ENCODE measurements at regions not wholly inside any gene's neighbourhood (a gene's known extent, or its start where the extent isn't known, plus 50 kb on each side); places are given as distances from the start of the nearest gene placed in this dataset.

- no peak overlapping the region for H3K27ac ChIP-seq (ENCODE audit: low read depth)
- peaks cover 4% of the 10 kb centered on the region; the same call in 2 of the 3 replicates for H3K36me3 Mint-ChIP-seq (ENCODE audit: low read depth)
Measured at GRCh38 chr2:67642046-67642382, 244.9 kb downstream of the ETAA1 start.

DNA sequence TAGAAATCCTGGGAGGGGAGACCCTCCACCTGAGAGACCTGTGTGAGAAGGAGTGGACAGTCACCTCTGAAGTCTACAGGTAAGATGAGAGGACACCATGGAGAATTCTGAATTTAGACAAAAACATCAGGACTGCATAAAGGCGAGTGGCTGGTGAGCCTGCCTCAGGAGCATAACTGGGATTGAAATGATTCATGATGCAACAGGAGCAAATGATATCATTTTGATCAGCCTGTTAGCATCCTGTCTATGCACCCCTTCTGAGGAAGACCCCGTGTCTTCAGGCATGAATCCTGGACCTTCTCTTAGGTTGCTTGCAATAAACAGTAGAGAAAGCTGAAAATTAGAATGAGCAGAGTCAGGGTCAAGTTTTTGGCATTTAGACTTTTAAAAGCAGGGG is 245.8 kb downstream of the ETAA1 start:
- no peaks in the 10 kb centered on the region for H3F3A ChIP-seq (replicated peaks; ENCODE audit: low read depth)
- no peak overlapping the region for H3K4me2 ChIP-seq
- H3K27me3 Mint-ChIP-seq (ENCODE audit: insufficient read depth, low read depth, poor library complexity) = peaks cover 3% of the 10 kb centered on the region
- peaks cover 18% of the 10 kb centered on the region for H3K9me3 Mint-ChIP-seq
- H3K4me1 Mint-ChIP-seq = no peaks in the 10 kb centered on the region
- ATAC-seq (no peak), DNase-seq (ENCODE audit: low spot score) (no peak)
- no peaks in the 10 kb centered on the region for H3K79me2 ChIP-seq (replicated peaks; ENCODE audit: insufficient read depth)
- H3K4me1 ChIP-seq (ENCODE audit: insufficient read depth) = no peaks in the 10 kb centered on the region
- H3K4me3 Mint-ChIP-seq = no peak overlapping the region
- peaks cover 9% of the 10 kb centered on the region; the same call in 2 of the 3 replicates for H3K36me3 Mint-ChIP-seq (ENCODE audit: low read depth)
- no peak overlapping the region for H3K4me3 ChIP-seq
- no peaks in the 10 kb centered on the region for H3K9me2 ChIP-seq (ENCODE audit: insufficient read depth)
- no peaks in the 10 kb centered on the region for H4K20me1 ChIP-seq (replicated peaks; ENCODE audit: insufficient read depth)
- H3K27ac ChIP-seq (ENCODE audit: low read depth) = no peak overlapping the region
- no peaks in the 10 kb centered on the region for H3K36me3 ChIP-seq (ENCODE audit: insufficient read depth)
- H3K27me3 ChIP-seq (ENCODE audit: insufficient read depth) = no peaks in the 10 kb centered on the region
- no peak overlapping the region for H2AFZ ChIP-seq
- no peak overlapping the region for H3K27ac Mint-ChIP-seq
- TF ChIP-seq, protein P1, sequence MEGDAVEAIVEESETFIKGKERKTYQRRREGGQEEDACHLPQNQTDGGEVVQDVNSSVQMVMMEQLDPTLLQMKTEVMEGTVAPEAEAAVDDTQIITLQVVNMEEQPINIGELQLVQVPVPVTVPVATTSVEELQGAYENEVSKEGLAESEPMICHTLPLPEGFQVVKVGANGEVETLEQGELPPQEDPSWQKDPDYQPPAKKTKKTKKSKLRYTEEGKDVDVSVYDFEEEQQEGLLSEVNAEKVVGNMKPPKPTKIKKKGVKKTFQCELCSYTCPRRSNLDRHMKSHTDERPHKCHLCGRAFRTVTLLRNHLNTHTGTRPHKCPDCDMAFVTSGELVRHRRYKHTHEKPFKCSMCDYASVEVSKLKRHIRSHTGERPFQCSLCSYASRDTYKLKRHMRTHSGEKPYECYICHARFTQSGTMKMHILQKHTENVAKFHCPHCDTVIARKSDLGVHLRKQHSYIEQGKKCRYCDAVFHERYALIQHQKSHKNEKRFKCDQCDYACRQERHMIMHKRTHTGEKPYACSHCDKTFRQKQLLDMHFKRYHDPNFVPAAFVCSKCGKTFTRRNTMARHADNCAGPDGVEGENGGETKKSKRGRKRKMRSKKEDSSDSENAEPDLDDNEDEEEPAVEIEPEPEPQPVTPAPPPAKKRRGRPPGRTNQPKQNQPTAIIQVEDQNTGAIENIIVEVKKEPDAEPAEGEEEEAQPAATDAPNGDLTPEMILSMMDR (conservative IDR thresholded peaks at IDR 0.05; ENCODE audit: low read depth in 2 of 2) = no peak
- TF ChIP-seq POLR2AphosphoS5 (IDR thresholded peaks at IDR 0.05; ENCODE audit: low read depth) = no peak
- no peak for TF ChIP-seq ETS1 (IDR thresholded peaks at IDR 0.05)
- TF ChIP-seq ZNF331 (CRISPR knock-in tag; IDR thresholded peaks at IDR 0.05; ENCODE audit: low read depth) = no peak
- no peak for TF ChIP-seq EZH2 (IDR thresholded peaks at IDR 0.05; ENCODE audit: low read depth, unreplicated experiment)
- no peak for TF ChIP-seq STAT1 (IDR thresholded peaks at IDR 0.05; ENCODE audit: unreplicated experiment)
- TF ChIP-seq EZH2phosphoT487 (IDR thresholded peaks at IDR 0.05; ENCODE audit: unreplicated experiment) = no peak
- TF ChIP-seq JUNB (IDR thresholded peaks at IDR 0.05; ENCODE audit: unreplicated experiment) = no peak
- TF ChIP-seq, protein P2, sequence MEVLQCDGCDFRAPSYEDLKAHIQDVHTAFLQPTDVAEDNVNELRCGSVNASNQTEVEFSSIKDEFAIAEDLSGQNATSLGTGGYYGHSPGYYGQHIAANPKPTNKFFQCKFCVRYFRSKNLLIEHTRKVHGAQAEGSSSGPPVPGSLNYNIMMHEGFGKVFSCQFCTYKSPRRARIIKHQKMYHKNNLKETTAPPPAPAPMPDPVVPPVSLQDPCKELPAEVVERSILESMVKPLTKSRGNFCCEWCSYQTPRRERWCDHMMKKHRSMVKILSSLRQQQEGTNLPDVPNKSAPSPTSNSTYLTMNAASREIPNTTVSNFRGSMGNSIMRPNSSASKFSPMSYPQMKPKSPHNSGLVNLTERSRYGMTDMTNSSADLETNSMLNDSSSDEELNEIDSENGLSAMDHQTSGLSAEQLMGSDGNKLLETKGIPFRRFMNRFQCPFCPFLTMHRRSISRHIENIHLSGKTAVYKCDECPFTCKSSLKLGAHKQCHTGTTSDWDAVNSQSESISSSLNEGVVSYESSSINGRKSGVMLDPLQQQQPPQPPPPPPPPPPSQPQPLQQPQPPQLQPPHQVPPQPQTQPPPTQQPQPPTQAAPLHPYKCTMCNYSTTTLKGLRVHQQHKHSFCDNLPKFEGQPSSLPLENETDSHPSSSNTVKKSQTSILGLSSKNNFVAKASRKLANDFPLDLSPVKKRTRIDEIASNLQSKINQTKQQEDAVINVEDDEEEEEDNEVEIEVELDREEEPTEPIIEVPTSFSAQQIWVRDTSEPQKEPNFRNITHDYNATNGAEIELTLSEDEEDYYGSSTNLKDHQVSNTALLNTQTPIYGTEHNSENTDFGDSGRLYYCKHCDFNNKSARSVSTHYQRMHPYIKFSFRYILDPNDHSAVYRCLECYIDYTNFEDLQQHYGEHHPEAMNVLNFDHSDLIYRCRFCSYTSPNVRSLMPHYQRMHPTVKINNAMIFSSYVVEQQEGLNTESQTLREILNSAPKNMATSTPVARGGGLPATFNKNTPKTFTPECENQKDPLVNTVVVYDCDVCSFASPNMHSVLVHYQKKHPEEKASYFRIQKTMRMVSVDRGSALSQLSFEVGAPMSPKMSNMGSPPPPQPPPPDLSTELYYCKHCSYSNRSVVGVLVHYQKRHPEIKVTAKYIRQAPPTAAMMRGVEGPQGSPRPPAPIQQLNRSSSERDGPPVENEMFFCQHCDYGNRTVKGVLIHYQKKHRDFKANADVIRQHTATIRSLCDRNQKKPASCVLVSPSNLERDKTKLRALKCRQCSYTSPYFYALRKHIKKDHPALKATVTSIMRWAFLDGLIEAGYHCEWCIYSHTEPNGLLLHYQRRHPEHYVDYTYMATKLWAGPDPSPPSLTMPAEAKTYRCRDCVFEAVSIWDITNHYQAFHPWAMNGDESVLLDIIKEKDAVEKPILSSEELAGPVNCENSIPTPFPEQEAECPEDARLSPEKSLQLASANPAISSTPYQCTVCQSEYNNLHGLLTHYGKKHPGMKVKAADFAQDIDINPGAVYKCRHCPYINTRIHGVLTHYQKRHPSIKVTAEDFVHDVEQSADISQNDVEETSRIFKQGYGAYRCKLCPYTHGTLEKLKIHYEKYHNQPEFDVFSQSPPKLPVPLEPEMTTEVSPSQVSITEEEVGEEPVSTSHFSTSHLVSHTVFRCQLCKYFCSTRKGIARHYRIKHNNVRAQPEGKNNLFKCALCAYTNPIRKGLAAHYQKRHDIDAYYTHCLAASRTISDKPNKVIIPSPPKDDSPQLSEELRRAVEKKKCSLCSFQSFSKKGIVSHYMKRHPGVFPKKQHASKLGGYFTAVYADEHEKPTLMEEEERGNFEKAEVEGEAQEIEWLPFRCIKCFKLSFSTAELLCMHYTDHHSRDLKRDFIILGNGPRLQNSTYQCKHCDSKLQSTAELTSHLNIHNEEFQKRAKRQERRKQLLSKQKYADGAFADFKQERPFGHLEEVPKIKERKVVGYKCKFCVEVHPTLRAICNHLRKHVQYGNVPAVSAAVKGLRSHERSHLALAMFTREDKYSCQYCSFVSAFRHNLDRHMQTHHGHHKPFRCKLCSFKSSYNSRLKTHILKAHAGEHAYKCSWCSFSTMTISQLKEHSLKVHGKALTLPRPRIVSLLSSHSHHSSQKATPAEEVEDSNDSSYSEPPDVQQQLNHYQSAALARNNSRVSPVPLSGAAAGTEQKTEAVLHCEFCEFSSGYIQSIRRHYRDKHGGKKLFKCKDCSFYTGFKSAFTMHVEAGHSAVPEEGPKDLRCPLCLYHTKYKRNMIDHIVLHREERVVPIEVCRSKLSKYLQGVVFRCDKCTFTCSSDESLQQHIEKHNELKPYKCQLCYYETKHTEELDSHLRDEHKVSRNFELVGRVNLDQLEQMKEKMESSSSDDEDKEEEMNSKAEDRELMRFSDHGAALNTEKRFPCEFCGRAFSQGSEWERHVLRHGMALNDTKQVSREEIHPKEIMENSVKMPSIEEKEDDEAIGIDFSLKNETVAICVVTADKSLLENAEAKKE (CRISPR knock-in tag; IDR thresholded peaks at IDR 0.05) = no peak

More at GRCh38 chr2:67642046-67642382, 244.9 kb downstream of the ETAA1 start:
- no peaks in the 10 kb centered on the region for H4K20me1 ChIP-seq (replicated peaks; ENCODE audit: insufficient read depth)
- Mint-ChIP-seq H3K4me3 (no peak overlapping the region), H3K27me3 (ENCODE audit: insufficient read depth, low read depth, poor library complexity) (peaks cover 3% of the 10 kb centered on the region), H3K27ac (no peak overlapping the region), H3K9me3 (peaks cover 12% of the 10 kb centered on the region), H3K4me1 (no peaks in the 10 kb centered on the region)
- H3K36me3 ChIP-seq (ENCODE audit: insufficient read depth) = no peaks in the 10 kb centered on the region
- no peaks in the 10 kb centered on the region for H3K9me2 ChIP-seq (ENCODE audit: insufficient read depth)
- no peak overlapping the region for H2AFZ ChIP-seq
- H3K4me2 ChIP-seq = no peak overlapping the region
- no peak overlapping the region for H3K4me3 ChIP-seq
- TF ChIP-seq, protein P1 (conservative IDR thresholded peaks at IDR 0.05; ENCODE audit: low read depth in 2 of 2) = no peak
- no peaks in the 10 kb centered on the region for H3K79me2 ChIP-seq (replicated peaks; ENCODE audit: insufficient read depth)
- no peaks in the 10 kb centered on the region for H3K27me3 ChIP-seq (ENCODE audit: insufficient read depth)
- no peaks in the 10 kb centered on the region for H3K4me1 ChIP-seq (ENCODE audit: insufficient read depth)
- H3F3A ChIP-seq (replicated peaks; ENCODE audit: low read depth) = no peaks in the 10 kb centered on the region
- DNase-seq (ENCODE audit: low spot score) (no peak), ATAC-seq (no peak)
